ENCODE measurements at regions not wholly inside any gene's neighbourhood (a gene's known extent, or its start where the extent isn't known, plus 50 kb on each side); places are given as distances from the start of the nearest gene placed in this dataset.

- TF ChIP-seq CTCF (conservative IDR thresholded peaks at IDR 0.05 in 1 of 2, IDR thresholded peaks at IDR 0.05 in 1 of 2; ENCODE audit: low read depth in 1 of 2, low read length in 2 of 2) (no peak), EZH2 (IDR thresholded peaks at IDR 0.05; ENCODE audit: low read length, missing control alignments) (no peak)
Observed at GRCh38 chr12:105454688-105455087, 124.2 kb downstream of the C12orf75 start.

All from fibroblast of lung (primary cell).